Mucosa of rectum (tissue), 2 donors: ENCODE measurements at regions not wholly inside any gene's neighbourhood (a gene's known extent, or its start where the extent isn't known, plus 50 kb on each side); places are given as distances from the start of the nearest gene placed in this dataset.
"Not testable (repeated sequence)": the region's sequence is repeated elsewhere in the genome, so short reads cannot be mapped to it uniquely, and the experiment has no call there.

ENCODE experiments used
- H3K27ac ChIP-seq, 2 donors: one replicate each; pipeline ENCODE4 v1.7.0; 2013; ENCODE audit warnings: inconsistent platforms in 2 of 2, low read depth in 2 of 2, low read length in 2 of 2
- H3K27me3 ChIP-seq, 2 donors: one replicate each; pipeline ENCODE4 v1.7.0; 2013; ENCODE audit warnings: low read length in 2 of 2; ENCODE audit not compliant: control insufficient read depth in 2 of 2, insufficient read depth in 2 of 2
- H3K36me3 ChIP-seq, 2 donors: one replicate each; pipeline ENCODE4 v1.7.0; 2013; ENCODE audit warnings: low read length in 2 of 2; ENCODE audit not compliant: control insufficient read depth in 2 of 2, insufficient read depth in 2 of 2
- H3K4me1 ChIP-seq, 2 donors: one replicate each; pipeline ENCODE4 v1.7.0; 2013; ENCODE audit warnings: low read length in 2 of 2, mild to moderate bottlenecking in 1 of 2; ENCODE audit not compliant: control insufficient read depth in 2 of 2, insufficient read depth in 2 of 2
- H3K4me3 ChIP-seq, 2 donors: one replicate each; pipeline ENCODE4 v1.7.0; 2013; ENCODE audit warnings: low read length in 2 of 2
- H3K9ac ChIP-seq, 2 donors: one replicate each; pipeline ENCODE4 v1.7.0; 2013; ENCODE audit warnings: low read length in 2 of 2, low read depth in 1 of 2, mild to moderate bottlenecking in 1 of 2
- H3K9me3 ChIP-seq, 2 donors: one replicate each; pipeline ENCODE4 v1.7.0; 2013; ENCODE audit warnings: low read length in 2 of 2; ENCODE audit not compliant: control insufficient read depth in 2 of 2
- donor health status: healthy.
- donor health status: Normal muscosa, but diverticular disease.

DNA sequence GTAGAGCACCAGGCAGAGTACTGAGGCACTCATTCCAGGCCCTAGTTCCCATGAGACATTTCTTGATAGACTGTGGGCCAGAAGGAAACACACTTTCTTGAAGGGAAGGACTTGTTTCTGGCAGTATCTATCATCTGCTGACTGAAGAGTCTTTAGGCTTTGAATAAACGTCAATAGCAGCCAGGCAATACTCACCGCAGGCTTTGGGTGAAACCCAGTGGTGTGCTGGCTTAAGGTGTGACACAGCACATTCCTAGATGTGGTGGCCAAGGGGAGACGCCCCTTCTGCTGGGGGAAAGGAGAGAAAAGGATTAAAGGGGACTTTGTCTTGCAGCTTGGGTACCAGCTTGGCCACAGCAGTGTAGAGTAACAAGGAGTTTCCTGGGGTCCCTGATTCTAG is 1039.6 kb downstream of the HACE1 start:
- no peaks in the 10 kb centered on the region for H3K27me3 ChIP-seq
- H3K4me1 ChIP-seq: no peaks in the 10 kb centered on the region
- no peak overlapping the region for H3K27ac ChIP-seq
- no peak overlapping the region for H3K9ac ChIP-seq
- no peaks in the 10 kb centered on the region for H3K36me3 ChIP-seq
- H3K9me3 ChIP-seq: no peaks in the 10 kb centered on the region
- no peak overlapping the region for H3K4me3 ChIP-seq

DNA sequence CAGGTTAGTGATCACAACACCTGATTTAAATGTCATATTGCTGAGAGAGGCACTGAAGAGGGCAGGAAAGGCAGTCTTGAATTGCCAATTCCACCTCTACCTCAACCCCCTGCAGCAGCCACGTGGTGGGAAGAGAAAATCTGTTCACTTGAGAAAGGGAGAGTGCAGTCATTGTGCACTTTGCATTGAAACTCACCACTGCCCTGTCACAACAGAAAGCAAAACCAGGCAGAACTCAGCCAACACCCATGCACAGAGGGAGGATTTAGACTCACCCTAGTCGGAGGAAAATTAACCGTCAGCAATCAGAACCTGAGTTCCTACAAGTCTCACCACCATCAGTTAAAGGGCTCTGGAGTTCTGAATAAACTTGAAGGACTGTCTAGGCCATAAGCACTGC is 1040.2 kb downstream of the HACE1 start:
- H3K36me3 ChIP-seq: no peaks in the 10 kb centered on the region
- no peaks in the 10 kb centered on the region for H3K4me1 ChIP-seq
- H3K4me3 ChIP-seq: no peak overlapping the region
- H3K9ac ChIP-seq: no peak overlapping the region
- no peak overlapping the region for H3K27ac ChIP-seq
- no peaks in the 10 kb centered on the region for H3K27me3 ChIP-seq
- no peaks in the 10 kb centered on the region for H3K9me3 ChIP-seq

DNA sequence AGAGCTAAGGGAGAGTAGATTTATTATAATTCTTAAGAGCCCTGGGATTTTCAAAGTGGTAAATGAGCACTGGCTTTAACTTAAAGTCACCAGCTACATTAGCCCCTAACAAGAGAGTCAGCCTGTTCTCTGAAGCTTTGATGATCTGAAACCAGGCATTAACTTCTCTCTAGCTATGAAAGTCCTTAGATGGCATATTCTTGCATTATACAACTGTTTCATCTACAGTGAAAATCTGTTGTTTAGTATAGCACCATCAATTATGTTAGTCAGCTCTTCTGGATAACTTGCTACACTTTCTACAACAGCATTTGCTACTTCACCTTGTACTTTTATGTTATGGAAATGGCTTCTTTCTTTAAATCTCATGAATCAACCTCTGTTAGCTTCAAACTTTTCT is 1046.7 kb downstream of the HACE1 start:
- Histone ChIP-seq H3K9me3 (no peaks in the 10 kb centered on the region), H3K27me3 (no peaks in the 10 kb centered on the region), H3K36me3 (no peaks in the 10 kb centered on the region), H3K27ac (no peak overlapping the region), H3K9ac (no peak overlapping the region), H3K4me3 (no peak overlapping the region), H3K4me1 (no peaks in the 10 kb centered on the region)

DNA sequence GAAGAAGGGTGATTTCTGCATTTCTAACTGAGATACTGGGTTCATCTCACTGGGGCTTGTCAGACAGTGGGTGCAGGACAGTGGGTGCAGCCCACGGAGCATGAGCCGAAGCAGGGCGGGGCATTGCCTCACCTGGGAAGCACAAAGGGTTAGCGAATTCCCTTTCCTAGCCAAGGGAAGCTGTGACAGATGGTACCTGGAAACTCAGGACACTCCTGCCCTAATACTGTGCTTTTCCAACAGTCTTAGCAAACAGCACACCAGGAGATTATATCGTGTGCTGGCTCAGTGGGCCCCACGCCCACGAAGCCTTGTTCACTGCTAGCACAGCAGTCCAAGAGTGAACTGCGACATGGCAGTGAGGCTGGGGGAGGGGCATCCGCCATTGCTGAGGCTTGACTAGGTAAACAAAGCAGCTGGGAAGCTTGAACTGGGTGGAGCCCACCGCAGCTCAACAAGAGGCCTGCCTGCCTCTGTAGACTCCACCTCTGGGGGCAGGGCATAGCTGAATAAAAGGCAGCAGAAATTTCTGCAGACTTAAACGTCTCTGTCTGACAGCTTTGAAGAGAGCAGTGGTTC is 1057.7 kb downstream of the HACE1 start:
- not testable (repeated sequence) for H3K9ac ChIP-seq, H3K4me1 ChIP-seq, H3K4me3 ChIP-seq, H3K36me3 ChIP-seq, H3K27me3 ChIP-seq, H3K9me3 ChIP-seq, H3K27ac ChIP-seq

DNA sequence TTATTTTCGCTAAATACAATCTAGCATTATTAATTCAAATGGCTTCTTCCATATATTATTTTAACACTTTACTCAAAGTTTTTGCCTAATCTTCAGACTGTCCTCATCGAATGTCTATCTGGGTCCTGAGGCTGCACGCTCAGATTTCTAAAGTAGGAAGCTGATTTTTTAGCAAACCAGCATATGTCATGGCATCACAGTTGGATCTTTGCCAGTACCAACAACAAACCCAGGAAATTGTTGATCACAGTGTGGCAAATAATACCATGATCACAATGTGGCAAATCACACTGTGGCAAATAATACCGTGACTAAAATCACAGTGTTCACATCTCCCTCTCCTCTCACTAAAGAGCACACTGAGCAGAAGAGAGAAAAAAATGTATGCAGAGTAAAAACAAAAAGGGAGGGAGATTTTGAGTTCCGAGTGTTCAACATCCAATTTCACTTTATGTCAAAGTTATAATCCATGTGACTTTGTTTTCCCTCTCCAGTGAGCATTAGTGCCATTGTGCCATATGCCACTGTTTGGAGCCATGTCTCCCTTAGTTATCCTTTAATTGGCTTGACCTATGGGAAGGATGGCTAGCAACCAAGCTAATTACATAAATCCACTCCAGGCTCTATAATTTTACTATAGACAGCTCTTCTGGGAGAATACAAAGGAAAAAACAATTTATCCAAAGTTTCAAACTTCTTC is 1059.6 kb downstream of the HACE1 start:
- no peak overlapping the region for H3K9ac ChIP-seq
- no peak overlapping the region for H3K4me3 ChIP-seq
- no peak overlapping the region for H3K27ac ChIP-seq
- no peaks in the 10 kb centered on the region for H3K4me1 ChIP-seq
- no peaks in the 10 kb centered on the region for H3K27me3 ChIP-seq
- H3K9me3 ChIP-seq: no peaks in the 10 kb centered on the region
- H3K36me3 ChIP-seq: no peaks in the 10 kb centered on the region

DNA sequence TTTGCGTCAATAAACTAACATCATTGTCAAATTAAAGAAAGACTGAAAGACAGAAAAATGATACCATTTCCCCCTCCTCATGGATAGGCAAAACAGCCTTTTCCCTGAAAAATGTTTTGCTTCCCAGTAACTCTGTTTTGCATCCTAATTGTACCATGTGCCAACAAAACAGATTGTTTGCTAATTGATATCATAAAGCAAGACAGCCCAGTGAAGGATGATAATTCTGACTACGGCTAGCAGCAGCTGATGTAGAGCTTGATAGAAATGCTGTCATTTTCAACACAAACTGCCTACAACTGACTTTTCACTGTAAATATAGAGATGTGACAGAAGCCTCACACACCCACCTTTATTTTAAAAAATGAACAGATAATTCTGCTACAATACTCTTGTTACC is 1061.6 kb downstream of the HACE1 start:
- Histone ChIP-seq H3K9me3 (no peaks in the 10 kb centered on the region), H3K4me1 (no peaks in the 10 kb centered on the region), H3K36me3 (no peaks in the 10 kb centered on the region)

DNA sequence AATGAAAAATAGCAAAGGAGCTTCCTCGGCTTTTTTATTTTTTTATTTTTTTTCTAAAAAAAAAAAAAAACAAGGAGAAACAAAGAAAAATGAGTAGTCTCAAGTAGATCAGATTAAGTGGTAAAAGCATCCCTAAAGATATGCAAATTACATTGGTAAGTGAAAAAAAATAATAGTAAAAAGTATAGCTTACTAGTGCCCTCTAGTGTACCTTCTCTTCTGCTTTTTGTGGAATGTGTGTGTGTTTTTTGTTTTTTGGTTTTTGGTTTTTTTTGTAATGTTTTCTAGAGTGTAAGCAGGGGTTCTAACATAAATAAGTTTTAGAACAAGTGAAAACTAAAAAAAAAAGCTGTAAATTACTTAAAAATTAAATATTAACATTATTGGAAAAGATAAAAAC is 1062.0 kb downstream of the HACE1 start:
- H3K9ac ChIP-seq: no peak overlapping the region
- H3K4me1 ChIP-seq: no peaks in the 10 kb centered on the region
- H3K36me3 ChIP-seq: no peaks in the 10 kb centered on the region
- H3K9me3 ChIP-seq: no peaks in the 10 kb centered on the region
- no peak overlapping the region for H3K27ac ChIP-seq
- no peak overlapping the region for H3K4me3 ChIP-seq
- no peaks in the 10 kb centered on the region for H3K27me3 ChIP-seq

More for the DNA sequence above, 1061.6 kb downstream of the HACE1 start:
- no peak overlapping the region for H3K9ac ChIP-seq
- H3K4me3 ChIP-seq: no peak overlapping the region
- no peak overlapping the region for H3K27ac ChIP-seq
- no peaks in the 10 kb centered on the region for H3K27me3 ChIP-seq

DNA sequence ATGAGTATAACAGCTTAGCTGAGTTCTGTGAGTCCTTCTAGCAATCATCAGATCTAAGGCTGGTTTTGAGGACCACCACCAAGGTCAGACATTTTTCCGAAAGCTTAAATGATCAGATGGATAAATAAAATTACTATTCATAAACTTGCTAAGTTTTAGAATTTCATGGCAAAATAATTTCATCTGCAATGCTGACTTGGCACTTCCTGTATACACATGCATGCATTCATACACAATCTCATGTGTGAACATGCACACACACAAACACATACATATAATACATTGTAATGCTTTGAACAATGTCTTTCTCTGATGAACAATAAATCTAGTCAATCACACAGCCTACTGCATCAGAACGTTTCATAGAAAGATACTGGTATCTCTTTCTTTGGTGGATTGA is 1068.3 kb downstream of the HACE1 start:
- Histone ChIP-seq H3K27ac (no peak overlapping the region), H3K27me3 (no peaks in the 10 kb centered on the region), H3K9me3 (no peaks in the 10 kb centered on the region), H3K9ac (no peak overlapping the region), H3K36me3 (no peaks in the 10 kb centered on the region), H3K4me1 (no peaks in the 10 kb centered on the region), H3K4me3 (no peak overlapping the region)

DNA sequence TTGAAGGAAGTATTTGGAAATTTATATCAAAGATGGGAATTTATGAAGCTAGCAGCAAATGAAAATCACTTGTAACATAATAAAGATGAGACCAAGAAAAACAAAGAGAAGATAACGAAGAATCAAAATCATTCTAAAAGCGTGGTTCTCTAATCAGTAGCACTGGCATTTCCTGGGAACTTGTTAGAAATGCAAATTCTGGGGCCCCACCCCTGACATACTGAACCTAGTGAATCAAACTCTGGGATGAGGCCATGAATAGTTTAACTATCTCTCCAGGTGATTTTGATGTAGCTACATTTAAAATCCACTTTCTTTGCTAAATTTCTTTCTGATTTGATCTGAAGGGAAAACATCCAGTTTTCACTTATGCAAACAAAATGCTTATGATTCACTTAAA is 1075.6 kb downstream of the HACE1 start:
- H3K4me1 ChIP-seq: no peaks in the 10 kb centered on the region
- no peaks in the 10 kb centered on the region for H3K27me3 ChIP-seq
- H3K4me3 ChIP-seq: no peak overlapping the region
- no peak overlapping the region for H3K27ac ChIP-seq
- no peak overlapping the region for H3K9ac ChIP-seq
- H3K36me3 ChIP-seq: no peaks in the 10 kb centered on the region
- no peaks in the 10 kb centered on the region for H3K9me3 ChIP-seq

DNA sequence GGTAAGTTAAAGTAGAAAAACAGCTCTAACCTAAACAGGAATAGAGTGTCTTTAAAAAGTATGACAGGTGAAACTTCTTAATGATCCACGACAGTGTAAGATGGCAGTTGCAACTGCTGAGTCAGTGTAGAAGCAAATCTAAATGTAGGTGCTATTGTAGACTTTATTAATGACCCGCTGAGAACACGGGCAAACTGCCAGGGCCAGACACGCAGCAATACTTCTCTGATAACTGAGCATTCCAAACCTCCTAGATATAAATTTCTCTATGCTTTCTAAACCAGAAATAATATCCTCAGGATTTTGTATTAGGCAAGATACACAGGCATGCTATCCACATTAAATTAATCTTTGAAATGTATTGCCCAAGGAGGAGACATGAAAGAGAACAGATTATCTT is 1076.4 kb downstream of the HACE1 start:
- Histone ChIP-seq H3K4me1 (no peaks in the 10 kb centered on the region), H3K4me3 (no peak overlapping the region), H3K27ac (no peak overlapping the region), H3K9me3 (no peaks in the 10 kb centered on the region), H3K36me3 (no peaks in the 10 kb centered on the region), H3K9ac (no peak overlapping the region), H3K27me3 (no peaks in the 10 kb centered on the region)
